WTC11 (cell line): ENCODE measurements at regions not wholly inside any gene's neighbourhood (a gene's known extent, or its start where the extent isn't known, plus 50 kb on each side); places are given as distances from the start of the nearest gene placed in this dataset.
A peak's percentile ranks its signal among the peaks of the same experiment; 100 is the strongest.

Experiments used
- ATAC-seq: fragments of 200-7000 bp; cut with Tn5 transposase; 2 replicates; pipeline ENCODE4 v1.10.0; 2021; ENCODE audit warnings: mild to moderate bottlenecking, moderate library complexity
- CTCF ChIA-PET: fragments of 300-600 bp; sonication (Branson Sonifier 250); formaldehyde crosslinking; loops from one replicate; lab custom pipeline; 2021; ENCODE audit warnings: antibody characterized with exemption; lab: Charles Lee
- POLR2A ChIA-PET: fragments of 350-600 bp; sonication (Branson Sonifier 250); formaldehyde crosslinking; loops from one replicate; lab custom pipeline; 2021; ENCODE audit warnings: antibody characterized with exemption; lab: Charles Lee
- DNase-seq: peaks from one replicate; pipeline ENCODE4 v3.0.0; 2021; ENCODE audit warnings: low spot score
- H3K27ac Mint-ChIP-seq: 2 replicates; pipeline ENCODE4 v1.8.0; 2021; ENCODE audit warnings: mixed read lengths
- H3K27me3 Mint-ChIP-seq: 2 replicates; pipeline ENCODE4 v1.8.0; 2021; ENCODE audit warnings: low read depth, mild to moderate bottlenecking, moderate library complexity, mixed read lengths
- H3K36me3 Mint-ChIP-seq: 2 replicates; pipeline ENCODE4 v1.8.0; 2021; ENCODE audit warnings: mixed read lengths
- H3K4me1 Mint-ChIP-seq: 2 replicates; pipeline ENCODE4 v1.8.0; 2022; ENCODE audit warnings: mixed read lengths
- H3K4me3 Mint-ChIP-seq: 2 replicates; pipeline ENCODE4 v1.8.0; 2021; ENCODE audit warnings: mild to moderate bottlenecking, moderate library complexity, mixed read lengths
- H3K9me3 Mint-ChIP-seq: 2 replicates; pipeline ENCODE4 v1.8.0; 2021; ENCODE audit warnings: mixed read lengths
- ATF1 ChIP-seq: sonication (generic); formaldehyde crosslinking; IDR thresholded peaks from 2 replicates; pipeline ENCODE4 v1.8.1; 2023; ENCODE audit warnings: mild to moderate bottlenecking, moderate library complexity, missing genetic modification reagents
- CREB1 ChIP-seq: sonication (generic); formaldehyde crosslinking; IDR thresholded peaks from 2 replicates; pipeline ENCODE4 v1.8.0; 2023; ENCODE audit warnings: mild to moderate bottlenecking, missing genetic modification reagents
- ELF4 ChIP-seq: sonication (generic); formaldehyde crosslinking; IDR thresholded peaks from 2 replicates; pipeline ENCODE4 v1.8.1; 2022; ENCODE audit warnings: low read depth, mild to moderate bottlenecking, moderate library complexity, missing genetic modification reagents
- EMX1 ChIP-seq: fragments of 250-450 bp; sonication (Bioruptor Pico); IDR thresholded peaks from 2 replicates; pipeline ENCODE4 v1.8.0; 2021; ENCODE audit warnings: mild to moderate bottlenecking
- FOXJ3 ChIP-seq: sonication (generic); formaldehyde crosslinking; IDR thresholded peaks from 2 replicates; pipeline ENCODE4 v1.9.0; 2021; ENCODE audit warnings: missing genetic modification reagents, mild to moderate bottlenecking, borderline replicate concordance
- HMGA2 ChIP-seq: fragments of 250-450 bp; sonication (Bioruptor Pico); IDR thresholded peaks from 2 replicates; pipeline ENCODE4 v1.4.0; 2021; ENCODE audit warnings: mild to moderate bottlenecking, moderate library complexity
- IRF2 ChIP-seq: sonication (generic); formaldehyde crosslinking; IDR thresholded peaks from 2 replicates; pipeline ENCODE4 v1.8.0; 2022; ENCODE audit warnings: low read depth, missing genetic modification reagents, borderline replicate concordance
- NFYB ChIP-seq: sonication (generic); formaldehyde crosslinking; conservative IDR thresholded peaks from 2 replicates; pipeline ENCODE4 v1.8.0; 2022; ENCODE audit warnings: low read depth, missing genetic modification reagents
- NR1H2 ChIP-seq: sonication (generic); formaldehyde crosslinking; IDR thresholded peaks from 2 replicates; pipeline ENCODE4 v1.9.0; 2021; ENCODE audit warnings: mild to moderate bottlenecking, moderate library complexity, missing genetic modification reagents
- TCF7 ChIP-seq: sonication (generic); formaldehyde crosslinking; IDR thresholded peaks from 2 replicates; pipeline ENCODE4 v1.8.0; 2022; ENCODE audit warnings: mild to moderate bottlenecking, low read depth, missing genetic modification reagents, moderate library complexity
- TEAD1 ChIP-seq: sonication (generic); formaldehyde crosslinking; IDR thresholded peaks from 2 replicates; pipeline ENCODE4 v1.8.0; 2022; ENCODE audit warnings: mild to moderate bottlenecking, missing genetic modification reagents
- TP53 ChIP-seq: sonication (generic); formaldehyde crosslinking; IDR thresholded peaks from 2 replicates; pipeline ENCODE4 v1.8.1; 2023; ENCODE audit warnings: mild to moderate bottlenecking, missing genetic modification reagents
- ZBTB21 ChIP-seq: sonication (generic); formaldehyde crosslinking; IDR thresholded peaks from 2 replicates; pipeline ENCODE4 v1.8.1; 2023; ENCODE audit warnings: mild to moderate bottlenecking, missing genetic modification reagents, borderline replicate concordance
- TF ChIP-seq, protein P1 (sequence below): sonication (generic); formaldehyde crosslinking; IDR thresholded peaks from 2 replicates; pipeline ENCODE4 v1.8.1; 2023; ENCODE audit warnings: mild to moderate bottlenecking, missing genetic modification reagents
- TF ChIP-seq, protein P2 (sequence below): sonication (generic); formaldehyde crosslinking; IDR thresholded peaks from 2 replicates; pipeline ENCODE4 v1.8.0; 2022; ENCODE audit warnings: missing genetic modification reagents
- TF ChIP-seq, protein P3 (sequence below): sonication (generic); formaldehyde crosslinking; IDR thresholded peaks from 2 replicates; pipeline ENCODE4 v1.8.1; 2023; ENCODE audit warnings: mild to moderate bottlenecking, missing genetic modification reagents, moderate library complexity
- TF ChIP-seq, protein P4 (sequence below): sonication (generic); formaldehyde crosslinking; IDR thresholded peaks from 2 replicates; pipeline ENCODE4 v1.8.1; 2023; ENCODE audit warnings: mild to moderate bottlenecking, missing genetic modification reagents, borderline replicate concordance
- TF ChIP-seq, protein P5 (sequence below): sonication (generic); formaldehyde crosslinking; IDR thresholded peaks from 2 replicates; pipeline ENCODE4 v1.8.1; 2022; ENCODE audit warnings: mild to moderate bottlenecking, moderate library complexity, missing genetic modification reagents
- TF ChIP-seq, protein P6 (sequence below): sonication (generic); formaldehyde crosslinking; IDR thresholded peaks from 2 replicates; pipeline ENCODE4 v1.8.0; 2022; ENCODE audit warnings: mild to moderate bottlenecking, missing genetic modification reagents

DNA sequence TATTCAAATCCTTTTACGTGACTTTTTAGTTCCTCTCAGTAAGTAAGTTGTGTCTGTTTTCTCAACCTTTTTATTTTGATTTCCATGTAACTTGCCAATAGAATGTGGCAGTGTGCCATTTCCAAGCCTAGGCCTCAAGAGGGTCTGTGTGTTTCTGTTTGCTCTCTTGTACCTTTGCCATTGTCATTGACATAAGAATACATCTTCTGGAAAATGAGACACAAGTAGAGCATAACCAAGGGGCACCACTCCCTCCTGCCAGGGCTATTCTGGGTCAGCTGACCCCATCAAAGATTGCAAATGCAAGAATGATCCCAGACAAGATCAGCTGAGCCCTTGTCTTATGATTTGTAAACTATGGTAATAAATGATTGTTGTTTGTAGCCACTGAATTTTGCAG lies 524.0 kb downstream of the IPMK start (continued):
- TF ChIP-seq, protein P1, sequence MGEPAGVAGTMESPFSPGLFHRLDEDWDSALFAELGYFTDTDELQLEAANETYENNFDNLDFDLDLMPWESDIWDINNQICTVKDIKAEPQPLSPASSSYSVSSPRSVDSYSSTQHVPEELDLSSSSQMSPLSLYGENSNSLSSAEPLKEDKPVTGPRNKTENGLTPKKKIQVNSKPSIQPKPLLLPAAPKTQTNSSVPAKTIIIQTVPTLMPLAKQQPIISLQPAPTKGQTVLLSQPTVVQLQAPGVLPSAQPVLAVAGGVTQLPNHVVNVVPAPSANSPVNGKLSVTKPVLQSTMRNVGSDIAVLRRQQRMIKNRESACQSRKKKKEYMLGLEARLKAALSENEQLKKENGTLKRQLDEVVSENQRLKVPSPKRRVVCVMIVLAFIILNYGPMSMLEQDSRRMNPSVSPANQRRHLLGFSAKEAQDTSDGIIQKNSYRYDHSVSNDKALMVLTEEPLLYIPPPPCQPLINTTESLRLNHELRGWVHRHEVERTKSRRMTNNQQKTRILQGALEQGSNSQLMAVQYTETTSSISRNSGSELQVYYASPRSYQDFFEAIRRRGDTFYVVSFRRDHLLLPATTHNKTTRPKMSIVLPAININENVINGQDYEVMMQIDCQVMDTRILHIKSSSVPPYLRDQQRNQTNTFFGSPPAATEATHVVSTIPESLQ (CRISPR knock-in tag) = no peak
- TF ChIP-seq, protein P2, sequence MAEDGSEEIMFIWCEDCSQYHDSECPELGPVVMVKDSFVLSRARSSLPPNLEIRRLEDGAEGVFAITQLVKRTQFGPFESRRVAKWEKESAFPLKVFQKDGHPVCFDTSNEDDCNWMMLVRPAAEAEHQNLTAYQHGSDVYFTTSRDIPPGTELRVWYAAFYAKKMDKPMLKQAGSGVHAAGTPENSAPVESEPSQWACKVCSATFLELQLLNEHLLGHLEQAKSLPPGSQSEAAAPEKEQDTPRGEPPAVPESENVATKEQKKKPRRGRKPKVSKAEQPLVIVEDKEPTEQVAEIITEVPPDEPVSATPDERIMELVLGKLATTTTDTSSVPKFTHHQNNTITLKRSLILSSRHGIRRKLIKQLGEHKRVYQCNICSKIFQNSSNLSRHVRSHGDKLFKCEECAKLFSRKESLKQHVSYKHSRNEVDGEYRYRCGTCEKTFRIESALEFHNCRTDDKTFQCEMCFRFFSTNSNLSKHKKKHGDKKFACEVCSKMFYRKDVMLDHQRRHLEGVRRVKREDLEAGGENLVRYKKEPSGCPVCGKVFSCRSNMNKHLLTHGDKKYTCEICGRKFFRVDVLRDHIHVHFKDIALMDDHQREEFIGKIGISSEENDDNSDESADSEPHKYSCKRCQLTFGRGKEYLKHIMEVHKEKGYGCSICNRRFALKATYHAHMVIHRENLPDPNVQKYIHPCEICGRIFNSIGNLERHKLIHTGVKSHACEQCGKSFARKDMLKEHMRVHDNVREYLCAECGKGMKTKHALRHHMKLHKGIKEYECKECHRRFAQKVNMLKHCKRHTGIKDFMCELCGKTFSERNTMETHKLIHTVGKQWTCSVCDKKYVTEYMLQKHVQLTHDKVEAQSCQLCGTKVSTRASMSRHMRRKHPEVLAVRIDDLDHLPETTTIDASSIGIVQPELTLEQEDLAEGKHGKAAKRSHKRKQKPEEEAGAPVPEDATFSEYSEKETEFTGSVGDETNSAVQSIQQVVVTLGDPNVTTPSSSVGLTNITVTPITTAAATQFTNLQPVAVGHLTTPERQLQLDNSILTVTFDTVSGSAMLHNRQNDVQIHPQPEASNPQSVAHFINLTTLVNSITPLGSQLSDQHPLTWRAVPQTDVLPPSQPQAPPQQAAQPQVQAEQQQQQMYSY (CRISPR knock-in tag) = no peak
- no peak for TF ChIP-seq TCF7 (CRISPR knock-in tag)
- TF ChIP-seq, all 79 proteins: peak for 0

DNA sequence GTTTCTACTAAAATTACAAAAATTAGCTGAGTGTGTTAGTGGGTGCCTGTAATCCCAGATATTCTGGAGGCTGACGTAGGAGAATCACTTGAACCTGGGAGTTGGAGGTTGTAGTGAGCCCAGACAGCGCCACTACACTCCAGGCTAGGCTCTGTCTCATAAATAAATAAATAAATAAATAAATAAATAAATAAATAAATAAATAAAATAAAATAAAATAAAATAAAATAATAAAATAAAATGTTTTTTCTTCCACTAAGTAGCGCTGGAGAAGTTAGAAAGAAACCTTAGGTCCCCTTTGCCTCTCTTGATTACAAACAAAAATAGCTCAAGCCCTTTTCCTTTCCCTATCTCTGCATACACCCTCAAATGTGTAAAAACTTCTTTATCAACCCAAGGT lies 525.9 kb downstream of the IPMK start:
- no peak for DNase-seq
- Mint-ChIP-seq H3K4me3 (no peak overlapping the region), H3K27me3 (no peaks in the 10 kb centered on the region), H3K4me1 (peaks cover 9% of the 10 kb centered on the region), H3K36me3 (no peaks in the 10 kb centered on the region), H3K9me3 (no peaks in the 10 kb centered on the region), H3K27ac (no peak overlapping the region)
- TF ChIP-seq ELF4 (CRISPR knock-in tag) (no peak), ZBTB21 (CRISPR knock-in tag) (no peak), HMGA2 (peak; percentile 97)
- ATAC-seq = no peak
- ChIA-PET POLR2A (no interaction called here), CTCF (no interaction called here)

DNA sequence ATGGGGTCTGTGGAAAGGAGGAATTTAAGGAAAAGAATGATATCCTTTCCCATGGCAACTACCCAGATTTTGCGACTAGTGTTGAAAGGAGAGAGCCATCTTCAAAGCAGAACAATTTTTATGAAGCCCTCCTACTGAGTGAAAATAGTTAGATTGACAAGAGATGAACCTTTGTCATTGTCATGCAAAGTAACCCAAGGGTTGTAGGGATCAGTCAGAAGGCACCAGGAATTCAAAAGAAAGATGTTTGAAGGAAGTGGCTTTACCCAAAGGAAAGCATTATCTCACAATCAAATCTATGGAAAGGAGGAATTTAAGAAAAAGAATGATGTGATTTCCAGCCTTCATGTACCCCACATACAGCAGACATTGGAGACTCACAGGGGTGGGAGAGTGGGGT lies 544.4 kb downstream of the IPMK start:
- Mint-ChIP-seq H3K27me3 (no peaks in the 10 kb centered on the region), H3K9me3 (peaks cover 32% of the 10 kb centered on the region), H3K36me3 (peaks cover 29% of the 10 kb centered on the region), H3K4me1 (peaks cover 24% of the 10 kb centered on the region), H3K4me3 (no peak overlapping the region), H3K27ac (no peak overlapping the region)
- TF ChIP-seq, protein P3, sequence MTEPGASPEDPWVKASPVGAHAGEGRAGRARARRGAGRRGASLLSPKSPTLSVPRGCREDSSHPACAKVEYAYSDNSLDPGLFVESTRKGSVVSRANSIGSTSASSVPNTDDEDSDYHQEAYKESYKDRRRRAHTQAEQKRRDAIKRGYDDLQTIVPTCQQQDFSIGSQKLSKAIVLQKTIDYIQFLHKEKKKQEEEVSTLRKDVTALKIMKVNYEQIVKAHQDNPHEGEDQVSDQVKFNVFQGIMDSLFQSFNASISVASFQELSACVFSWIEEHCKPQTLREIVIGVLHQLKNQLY (CRISPR knock-in tag) = no peak
- TF ChIP-seq ZBTB21 (CRISPR knock-in tag) (no peak), IRF2 (no peak), NFYB (CRISPR knock-in tag) (no peak), ATF1 (CRISPR knock-in tag) (no peak), TEAD1 (CRISPR knock-in tag) (no peak), EMX1 (CRISPR knock-in tag) (no peak), CREB1 (CRISPR knock-in tag) (no peak), NR1H2 (CRISPR knock-in tag) (no peak), FOXJ3 (CRISPR knock-in tag) (no peak), TP53 (no peak)
- TF ChIP-seq, protein P4, sequence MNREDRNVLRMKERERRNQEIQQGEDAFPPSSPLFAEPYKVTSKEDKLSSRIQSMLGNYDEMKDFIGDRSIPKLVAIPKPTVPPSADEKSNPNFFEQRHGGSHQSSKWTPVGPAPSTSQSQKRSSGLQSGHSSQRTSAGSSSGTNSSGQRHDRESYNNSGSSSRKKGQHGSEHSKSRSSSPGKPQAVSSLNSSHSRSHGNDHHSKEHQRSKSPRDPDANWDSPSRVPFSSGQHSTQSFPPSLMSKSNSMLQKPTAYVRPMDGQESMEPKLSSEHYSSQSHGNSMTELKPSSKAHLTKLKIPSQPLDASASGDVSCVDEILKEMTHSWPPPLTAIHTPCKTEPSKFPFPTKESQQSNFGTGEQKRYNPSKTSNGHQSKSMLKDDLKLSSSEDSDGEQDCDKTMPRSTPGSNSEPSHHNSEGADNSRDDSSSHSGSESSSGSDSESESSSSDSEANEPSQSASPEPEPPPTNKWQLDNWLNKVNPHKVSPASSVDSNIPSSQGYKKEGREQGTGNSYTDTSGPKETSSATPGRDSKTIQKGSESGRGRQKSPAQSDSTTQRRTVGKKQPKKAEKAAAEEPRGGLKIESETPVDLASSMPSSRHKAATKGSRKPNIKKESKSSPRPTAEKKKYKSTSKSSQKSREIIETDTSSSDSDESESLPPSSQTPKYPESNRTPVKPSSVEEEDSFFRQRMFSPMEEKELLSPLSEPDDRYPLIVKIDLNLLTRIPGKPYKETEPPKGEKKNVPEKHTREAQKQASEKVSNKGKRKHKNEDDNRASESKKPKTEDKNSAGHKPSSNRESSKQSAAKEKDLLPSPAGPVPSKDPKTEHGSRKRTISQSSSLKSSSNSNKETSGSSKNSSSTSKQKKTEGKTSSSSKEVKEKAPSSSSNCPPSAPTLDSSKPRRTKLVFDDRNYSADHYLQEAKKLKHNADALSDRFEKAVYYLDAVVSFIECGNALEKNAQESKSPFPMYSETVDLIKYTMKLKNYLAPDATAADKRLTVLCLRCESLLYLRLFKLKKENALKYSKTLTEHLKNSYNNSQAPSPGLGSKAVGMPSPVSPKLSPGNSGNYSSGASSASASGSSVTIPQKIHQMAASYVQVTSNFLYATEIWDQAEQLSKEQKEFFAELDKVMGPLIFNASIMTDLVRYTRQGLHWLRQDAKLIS (CRISPR knock-in tag) = no peak
- TF ChIP-seq, protein P5, sequence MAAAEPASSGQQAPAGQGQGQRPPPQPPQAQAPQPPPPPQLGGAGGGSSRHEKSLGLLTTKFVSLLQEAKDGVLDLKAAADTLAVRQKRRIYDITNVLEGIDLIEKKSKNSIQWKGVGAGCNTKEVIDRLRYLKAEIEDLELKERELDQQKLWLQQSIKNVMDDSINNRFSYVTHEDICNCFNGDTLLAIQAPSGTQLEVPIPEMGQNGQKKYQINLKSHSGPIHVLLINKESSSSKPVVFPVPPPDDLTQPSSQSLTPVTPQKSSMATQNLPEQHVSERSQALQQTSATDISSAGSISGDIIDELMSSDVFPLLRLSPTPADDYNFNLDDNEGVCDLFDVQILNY (CRISPR knock-in tag) = no peak
- TF ChIP-seq, protein P6, sequence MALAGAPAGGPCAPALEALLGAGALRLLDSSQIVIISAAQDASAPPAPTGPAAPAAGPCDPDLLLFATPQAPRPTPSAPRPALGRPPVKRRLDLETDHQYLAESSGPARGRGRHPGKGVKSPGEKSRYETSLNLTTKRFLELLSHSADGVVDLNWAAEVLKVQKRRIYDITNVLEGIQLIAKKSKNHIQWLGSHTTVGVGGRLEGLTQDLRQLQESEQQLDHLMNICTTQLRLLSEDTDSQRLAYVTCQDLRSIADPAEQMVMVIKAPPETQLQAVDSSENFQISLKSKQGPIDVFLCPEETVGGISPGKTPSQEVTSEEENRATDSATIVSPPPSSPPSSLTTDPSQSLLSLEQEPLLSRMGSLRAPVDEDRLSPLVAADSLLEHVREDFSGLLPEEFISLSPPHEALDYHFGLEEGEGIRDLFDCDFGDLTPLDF = no peak
- ChIA-PET POLR2A (no interaction called here), CTCF (no interaction called here)
- DNase-seq (no peak), ATAC-seq (peak; percentile 43; the same call in 1 of the 2 replicates)
